Pulmonary artery endothelial cell (primary cell): ENCODE measurements at regions not wholly inside any gene's neighbourhood (a gene's known extent, or its start where the extent isn't known, plus 50 kb on each side); places are given as distances from the start of the nearest gene placed in this dataset.
"Not testable (repeated sequence)": the region's sequence is repeated elsewhere in the genome, so short reads cannot be mapped to it uniquely, and the experiment has no call there.

Source experiments
- DNase-seq: peaks from one replicate; pipeline ENCODE4 v3.0.0-alpha.2; 2011; ENCODE audit warnings: low read depth, low spot score

DNA sequence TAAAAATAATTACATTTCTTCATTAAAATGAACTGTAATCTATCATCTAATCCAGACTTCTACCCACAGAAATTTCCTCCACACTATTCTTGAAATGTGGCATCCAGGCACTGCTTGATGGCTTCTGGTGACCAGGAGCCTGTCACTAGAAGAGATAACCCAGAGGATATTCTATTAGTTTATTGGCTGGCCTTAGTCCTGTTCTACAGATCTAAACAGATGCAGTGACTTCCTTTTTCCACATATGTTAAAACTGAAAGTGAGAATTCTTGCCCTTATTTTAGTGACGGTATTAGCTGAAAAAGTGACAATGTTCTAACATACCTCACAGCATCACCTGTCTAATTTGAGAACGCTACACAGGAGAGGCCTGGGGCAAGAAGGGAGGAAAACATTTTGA is 775.4 kb downstream of the TSN start:
- DNase-seq = no peak

DNA sequence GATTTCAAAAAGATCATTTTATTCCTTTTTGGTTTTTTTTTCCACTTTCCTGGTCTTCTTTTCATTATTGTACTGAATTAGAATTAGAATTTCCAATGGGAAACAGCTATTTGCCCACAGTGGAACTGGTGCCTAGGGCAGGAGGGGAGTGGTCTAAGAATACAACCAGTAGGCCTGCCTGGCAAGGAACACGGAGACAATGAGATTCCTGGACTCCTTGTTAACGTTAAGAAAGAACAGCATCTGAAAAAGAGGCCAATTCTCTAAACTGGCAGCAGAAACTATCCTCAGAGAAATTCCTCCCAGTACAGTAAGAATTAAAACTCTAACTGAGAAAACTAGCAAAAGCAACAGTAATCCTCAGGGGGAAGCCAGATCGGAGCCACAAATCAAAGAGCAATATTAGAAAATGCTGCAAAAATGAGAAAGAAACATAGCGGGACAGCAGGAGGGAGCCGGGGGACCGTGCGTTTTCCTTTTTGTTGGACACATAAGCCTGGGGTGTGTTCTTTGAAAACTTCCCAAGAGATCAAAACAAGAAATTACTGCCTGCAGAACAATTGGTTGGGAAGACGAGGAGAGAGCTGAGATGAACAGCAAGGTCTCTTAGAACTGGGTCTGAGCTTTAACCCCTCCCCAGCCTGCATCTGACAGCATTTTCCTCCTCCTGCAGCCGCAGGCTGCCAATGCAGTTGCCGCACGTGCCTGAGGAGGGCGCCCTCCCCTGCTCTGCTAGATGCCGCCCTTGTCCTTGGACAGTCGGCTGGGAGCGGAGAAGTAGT is 776.0 kb downstream of the TSN start:
- no peak for DNase-seq

DNA sequence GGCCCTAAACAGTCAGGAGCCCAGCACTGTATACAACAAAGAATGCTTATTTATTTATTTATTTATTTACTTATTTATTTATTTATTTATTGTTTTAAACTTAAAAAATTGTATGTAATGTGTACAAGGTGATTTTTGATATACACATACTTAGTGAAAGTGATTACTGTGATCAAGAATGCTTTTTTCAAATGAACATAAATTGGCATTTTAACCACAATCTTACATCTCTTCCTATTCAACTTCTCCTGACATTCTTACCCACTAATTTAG is 776.6 kb downstream of the TSN start:
- no peak for DNase-seq

DNA sequence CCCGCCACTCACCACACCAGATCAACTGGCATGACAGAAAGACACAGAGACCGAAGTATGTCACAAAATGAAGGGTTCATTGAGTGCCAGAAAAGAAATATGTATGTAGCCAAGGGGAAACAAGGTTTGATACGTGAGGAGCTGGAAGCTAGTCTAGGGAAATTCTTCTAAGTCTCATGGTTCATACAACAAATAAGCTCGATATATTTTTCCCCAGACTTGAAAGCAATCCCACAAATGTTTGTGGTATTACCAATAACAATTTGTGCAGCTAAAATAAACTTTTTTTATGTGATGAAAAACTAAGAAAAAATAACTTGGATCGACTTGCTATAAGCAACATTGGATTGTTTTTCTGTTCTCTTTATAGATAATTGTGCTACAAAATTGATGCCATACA is 777.0 kb downstream of the TSN start:
- DNase-seq = no peak

DNA sequence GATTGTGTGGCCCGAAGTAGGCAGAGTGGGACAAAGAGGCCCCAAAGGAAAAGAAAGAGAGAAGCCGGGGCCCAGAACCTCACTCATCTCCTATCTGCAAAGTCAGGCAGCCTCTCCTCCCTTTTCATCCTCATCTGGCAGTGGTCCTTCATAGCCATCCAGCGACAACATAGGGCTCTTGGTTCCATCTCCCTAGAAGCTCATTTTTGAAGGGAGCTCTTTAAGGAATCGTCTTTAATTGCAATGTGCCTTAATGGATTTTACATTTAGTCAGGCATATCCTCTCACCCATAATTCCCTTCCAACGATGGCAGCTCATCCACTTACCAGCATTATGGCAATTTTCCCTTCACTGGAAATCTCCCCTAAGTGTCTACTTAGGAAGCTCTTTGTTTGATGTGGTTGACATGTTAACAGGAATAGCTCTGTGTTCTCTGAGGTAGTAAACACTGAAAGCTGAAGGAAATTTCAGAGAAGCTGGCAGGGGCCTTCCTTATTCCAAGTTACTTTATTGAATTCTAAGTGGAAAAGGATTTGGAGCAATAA is 780.6 kb downstream of the TSN start:
- DNase-seq = no peak

DNA sequence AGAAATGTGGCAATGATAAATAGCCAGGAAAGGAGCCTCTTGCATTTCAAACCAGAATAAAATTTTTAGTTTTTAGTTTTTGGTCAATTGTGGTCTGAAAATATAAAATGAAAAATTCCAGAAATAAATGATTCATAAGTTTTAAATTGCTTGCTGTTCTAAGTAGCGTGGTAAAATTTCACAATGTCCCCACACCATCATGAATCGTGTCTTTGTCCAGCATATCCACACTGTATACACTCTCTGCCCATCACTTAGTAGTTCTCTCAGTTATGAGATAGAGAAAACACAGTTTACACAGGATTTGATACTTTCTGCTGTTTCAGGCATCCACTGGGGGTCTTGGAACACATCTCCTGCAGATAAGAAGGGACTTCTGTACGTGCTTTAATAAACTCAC is 783.9 kb downstream of the TSN start:
- no peak for DNase-seq

DNA sequence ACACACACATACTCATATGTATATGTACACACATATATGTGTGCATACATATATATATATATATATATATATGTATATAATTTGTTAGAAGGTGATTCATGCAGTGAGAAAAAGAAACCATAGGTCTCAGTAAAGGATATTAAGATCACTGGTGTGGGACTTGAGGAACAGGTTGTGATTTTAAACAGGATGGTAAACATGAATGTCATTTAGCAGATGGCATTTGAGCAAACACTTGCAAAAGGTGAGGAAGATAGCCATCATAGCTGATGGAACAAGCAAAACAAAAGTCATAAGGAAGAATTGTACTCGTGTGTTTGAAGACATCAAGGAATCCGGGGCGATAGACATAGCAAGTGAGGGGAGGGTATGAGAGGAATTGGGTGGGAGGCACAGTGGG is 784.5 kb downstream of the TSN start:
- DNase-seq = no peak

DNA sequence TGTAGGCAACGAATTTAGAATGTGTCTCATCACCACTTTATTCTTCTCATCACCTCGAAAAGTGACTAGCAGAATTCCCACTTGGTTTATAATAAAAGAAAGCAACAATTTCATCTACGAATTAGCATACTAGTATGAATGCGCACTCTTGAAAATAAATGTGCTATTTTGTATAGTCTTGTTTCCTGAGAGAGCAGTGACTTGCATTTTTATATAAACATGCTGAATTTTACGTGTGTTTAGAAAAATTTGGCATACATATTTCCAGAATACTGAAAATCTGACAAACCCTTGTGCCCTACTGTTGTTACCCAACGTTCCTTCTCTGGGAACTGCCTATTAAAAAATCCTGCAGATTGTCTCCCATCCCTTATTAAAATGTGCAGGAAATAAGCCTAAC is 786.8 kb downstream of the TSN start:
- DNase-seq = no peak

DNA sequence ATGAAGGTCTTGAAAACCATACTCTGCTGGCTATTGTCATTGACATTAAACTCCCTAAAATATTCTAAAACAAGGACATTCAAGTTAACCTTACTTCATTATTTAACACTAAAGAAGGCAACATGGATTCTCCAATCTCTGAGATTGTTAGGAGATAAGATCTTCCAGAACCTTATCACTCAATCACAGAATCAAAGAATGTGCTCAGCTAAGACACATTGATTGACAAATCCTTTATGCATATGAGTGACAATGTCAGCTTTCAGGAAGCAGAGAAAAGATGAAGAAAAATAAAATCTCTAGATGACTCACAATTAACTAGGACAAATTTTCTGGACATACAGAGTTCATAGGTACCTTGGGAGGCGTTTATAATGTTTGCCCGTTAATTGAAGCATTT is 787.2 kb downstream of the TSN start:
- no peak for DNase-seq

DNA sequence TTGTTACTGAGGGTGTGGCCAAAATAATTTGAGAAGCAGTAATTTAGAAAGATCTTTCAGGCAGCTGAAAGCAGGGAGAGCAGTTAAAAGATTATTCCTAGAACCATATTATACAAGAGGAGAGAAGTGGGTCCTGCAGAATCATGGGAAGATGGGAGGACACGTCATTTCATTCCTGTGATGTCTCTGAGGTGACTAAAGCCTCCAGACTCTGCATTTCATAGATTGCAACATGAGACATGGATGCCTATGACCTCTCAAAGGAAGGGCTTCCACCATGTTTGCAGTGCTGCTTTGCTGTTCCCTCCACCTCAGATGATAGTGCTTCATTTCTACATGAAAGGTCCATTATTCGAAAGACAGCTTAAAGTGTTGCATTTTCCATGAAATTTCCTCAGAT is 788.4 kb downstream of the TSN start:
- no peak for DNase-seq

DNA sequence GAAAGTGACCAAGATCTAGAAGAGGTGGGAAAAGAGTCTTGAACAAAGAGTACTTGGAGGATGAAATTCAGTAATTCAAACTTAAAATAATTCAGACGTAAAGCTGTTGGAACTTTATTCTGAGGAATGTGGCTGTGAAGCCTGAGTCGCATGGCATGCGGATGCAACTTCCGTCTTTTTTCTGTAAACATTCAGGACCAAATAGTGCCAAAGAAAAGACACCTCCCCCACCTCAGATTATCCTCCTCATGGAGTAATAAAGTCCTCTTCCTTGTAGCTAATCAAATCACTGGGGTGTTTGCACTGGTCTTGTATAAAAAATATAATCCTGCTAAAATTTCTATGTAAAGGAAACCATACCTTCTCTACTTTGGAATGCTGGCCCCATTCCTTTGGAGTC is 790.4 kb downstream of the TSN start:
- no peak for DNase-seq

DNA sequence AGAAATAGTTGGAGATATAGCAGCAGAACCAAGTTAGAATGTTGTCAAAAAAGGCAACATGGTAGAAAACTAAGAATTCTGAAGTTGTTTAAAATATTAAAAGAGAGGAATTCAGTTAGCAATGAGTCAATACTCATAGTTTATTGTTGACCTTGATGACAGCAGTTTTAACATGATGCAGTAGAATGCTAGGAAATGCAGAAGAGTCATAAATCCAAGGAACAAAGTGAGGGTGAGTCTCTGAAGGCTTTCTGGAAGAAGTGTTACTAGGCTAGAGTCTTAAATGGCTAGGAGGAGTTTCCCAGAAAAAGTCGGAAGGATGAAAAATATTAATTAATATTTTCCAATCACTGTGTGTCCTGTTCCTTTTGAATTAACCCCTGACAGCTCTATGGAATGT is 807.3 kb downstream of the TSN start:
- DNase-seq = no peak

DNA sequence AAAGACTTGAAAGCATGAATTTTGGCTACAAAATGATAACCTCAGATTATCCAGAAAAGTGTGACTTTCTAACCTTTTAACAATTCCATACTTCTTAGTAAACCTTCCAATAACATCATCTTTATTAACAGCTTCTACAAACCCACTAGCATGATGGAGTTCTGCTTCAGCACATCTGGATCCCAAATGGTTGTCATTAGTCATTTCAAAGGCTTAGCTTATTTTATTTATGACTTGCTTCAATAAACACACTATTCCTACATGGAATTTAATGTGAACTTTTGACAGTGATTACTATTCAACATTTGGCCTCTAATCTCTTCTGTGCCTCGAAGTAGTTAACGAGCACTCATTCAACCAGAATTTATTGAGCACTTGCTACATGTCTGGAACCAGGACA is 808.3 kb downstream of the TSN start:
- no peak for DNase-seq

DNA sequence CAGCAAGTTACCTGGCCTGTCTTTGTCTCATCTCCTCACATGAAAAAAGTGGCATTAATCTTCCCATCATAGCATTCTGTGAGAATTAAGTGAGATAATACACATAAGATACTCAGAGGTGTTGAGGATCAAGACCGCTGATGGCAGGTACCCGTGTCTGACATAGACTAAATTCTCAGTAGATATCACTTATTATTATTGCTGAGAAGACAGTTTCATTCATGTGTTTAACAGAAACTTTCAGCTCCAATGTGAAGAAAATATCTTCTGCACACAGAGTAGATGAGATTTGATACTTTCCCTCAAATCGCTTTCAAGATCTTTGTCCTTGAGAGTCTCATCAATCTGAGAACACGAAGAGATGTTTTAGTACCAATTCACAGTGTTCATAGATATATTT is 809.4 kb downstream of the TSN start:
- DNase-seq = no peak

DNA sequence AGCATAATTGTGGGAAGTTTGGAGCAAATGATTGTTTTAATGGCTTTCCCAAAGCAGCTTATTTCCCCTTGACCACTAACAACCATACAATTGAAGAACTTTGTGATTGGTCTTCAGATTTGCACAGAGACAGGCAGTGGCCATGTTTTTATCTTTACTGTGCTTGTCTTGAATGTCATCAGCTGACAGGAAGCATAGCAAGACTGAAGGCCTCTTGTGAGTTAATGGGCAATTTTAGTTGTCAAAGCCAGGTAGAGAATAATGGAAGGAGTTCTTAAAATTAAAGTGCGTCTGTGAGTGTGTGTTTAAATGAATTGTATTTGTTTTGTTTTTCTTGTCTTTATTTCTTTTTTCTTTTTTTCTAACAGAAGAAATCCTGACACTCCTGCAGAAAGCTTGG is 809.9 kb downstream of the TSN start:
- no peak for DNase-seq

DNA sequence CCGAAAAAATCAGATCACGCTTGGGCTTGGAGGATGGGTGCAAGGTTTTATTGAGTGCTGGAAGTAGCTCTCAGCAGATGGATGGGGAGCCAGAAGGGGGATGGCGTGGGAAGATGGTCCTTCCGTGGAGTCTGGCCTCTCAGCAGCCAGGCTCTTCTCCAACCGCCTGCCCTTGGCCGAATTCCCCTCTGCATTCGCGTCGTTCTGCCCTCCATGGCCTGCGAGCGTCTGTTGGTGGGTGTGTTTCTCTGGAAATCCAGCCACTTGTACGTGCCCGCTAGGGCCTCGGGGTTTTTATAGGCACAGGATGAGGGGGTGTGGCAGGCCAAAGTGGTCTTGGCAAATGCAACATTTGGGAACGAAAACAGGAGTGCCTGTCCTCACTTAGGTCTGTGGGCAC is 815.2 kb downstream of the TSN start:
- DNase-seq = no peak

DNA sequence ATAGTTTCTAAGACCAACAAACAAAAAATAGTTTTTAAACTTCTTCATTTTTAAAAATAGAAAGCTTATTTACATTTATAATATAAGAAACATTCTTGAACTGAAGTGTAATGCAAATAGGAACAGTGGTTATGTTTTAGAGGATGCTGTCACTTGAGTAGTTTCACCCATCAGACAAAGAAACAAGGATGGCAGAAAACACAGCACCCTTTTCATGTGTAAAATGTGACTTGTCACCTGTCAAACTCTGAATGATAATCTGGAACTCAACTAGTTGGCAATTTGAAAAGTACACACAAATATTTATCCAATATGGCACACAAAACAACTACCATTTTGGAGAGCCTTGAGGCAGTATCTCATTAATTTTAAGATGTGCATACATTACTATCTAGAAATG is 816.0 kb downstream of the TSN start:
- not testable (repeated sequence) for DNase-seq

DNA sequence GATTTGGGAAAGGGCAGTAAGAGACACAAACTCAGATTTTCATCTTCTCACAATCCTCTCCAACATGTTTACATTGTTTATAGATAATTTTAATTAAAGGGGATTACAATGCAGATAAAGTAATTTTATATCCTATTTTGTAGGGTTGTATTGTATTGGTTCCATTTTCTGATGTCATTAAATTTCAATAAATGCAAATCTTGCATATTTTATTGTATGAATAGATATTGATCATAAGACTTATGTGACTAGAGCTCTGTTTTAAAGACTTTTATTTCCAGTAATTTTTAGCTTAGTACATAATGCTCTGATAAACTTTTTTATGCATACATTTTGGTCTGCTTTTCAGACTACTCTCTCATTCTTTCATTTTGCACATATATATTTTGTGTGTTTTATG is 819.6 kb downstream of the TSN start:
- DNase-seq = no peak

DNA sequence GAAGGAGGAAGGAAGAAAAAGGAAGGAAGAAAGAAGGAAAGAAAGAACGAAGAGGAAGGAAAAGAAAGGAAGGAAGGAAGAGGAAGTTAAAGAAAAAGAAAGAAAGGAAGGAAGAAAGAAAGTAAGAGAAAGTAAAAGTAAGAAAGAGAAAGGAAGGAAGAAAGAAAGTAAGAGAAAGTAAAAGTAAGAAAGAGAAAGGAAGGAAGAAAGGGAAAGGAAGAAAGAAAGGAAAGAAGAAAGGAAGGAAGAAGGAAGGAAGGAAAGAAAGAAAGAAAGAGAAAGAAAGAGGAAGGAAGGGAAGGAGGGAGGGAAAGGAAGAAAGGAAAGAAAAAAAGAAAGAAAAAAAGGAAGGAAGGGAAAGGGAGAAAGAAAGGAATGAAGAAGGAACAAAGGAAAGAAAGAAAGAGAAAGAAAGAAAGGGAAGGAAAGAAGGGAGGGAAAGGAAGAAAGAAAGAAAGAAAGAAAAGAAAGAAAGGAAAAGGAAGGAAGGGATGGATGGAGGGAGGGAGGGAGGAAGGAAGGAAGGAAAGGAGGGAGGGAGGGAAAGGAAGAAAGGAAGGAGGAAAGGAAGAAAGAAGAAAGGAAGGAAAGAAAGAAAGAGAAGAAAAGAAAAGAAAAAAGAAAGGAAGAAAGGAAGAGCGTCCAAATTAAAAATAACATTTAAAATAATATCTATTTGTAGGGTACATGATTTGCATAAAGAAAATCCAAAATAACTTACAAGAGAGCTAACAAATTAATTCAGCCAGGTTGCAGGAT is 827.9 kb downstream of the TSN start:
- DNase-seq = no peak

DNA sequence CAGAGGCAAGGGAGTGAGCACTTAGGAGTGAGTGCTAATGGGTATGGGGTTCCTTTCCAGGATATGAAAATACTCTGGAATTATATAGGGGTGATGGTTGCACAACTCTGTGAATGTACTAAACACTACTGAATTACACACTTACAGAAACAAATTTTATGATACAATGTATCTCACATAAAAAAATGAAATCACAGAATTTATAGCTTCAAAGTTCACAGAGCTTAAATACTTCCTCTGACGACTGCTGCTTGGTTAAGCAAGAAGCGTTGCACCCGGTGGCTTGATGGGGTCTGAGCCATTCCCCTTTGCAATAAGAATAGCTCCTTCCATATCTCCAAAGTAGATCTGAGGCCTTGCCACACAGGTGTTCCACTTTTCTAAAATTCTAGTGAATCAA is 835.1 kb downstream of the TSN start:
- DNase-seq = no peak

DNA sequence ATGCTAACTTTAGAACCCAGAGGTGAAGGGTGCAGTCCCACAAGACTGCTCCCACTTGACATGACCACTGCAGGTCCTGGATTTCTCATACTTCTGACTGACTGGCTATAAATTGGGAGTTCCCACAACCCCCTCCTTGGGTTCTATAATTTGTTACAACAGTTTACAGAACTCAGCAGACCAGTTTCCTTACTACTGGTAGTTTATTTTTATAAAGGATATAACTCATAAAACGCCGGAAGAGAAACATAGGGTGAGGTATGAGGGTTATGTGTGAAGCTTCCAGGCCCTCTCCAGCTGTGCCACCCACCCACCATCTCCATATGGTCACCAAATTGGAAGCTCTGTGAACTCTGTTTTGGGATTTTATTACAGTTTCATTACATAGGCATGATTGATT is 839.6 kb downstream of the TSN start:
- no peak for DNase-seq

DNA sequence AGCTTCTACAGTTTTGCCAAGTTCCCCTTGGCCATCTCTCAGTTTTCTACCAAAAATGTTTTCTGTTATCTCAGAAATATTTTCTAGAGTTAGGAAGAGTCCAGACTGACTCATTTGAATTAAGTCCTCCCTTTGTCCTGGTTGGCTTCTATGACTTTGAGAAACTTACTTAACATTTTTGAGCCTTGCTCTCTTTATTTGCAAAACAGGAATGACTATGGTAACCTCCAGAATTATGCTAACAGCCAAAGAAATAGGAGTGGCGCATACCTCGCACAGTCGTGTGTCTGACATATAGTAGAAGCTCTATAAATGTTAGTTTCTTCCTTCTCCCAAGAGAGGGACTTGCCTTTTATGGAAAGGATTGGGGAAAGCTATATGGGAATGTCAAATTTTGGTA is 841.1 kb downstream of the TSN start:
- no peak for DNase-seq

DNA sequence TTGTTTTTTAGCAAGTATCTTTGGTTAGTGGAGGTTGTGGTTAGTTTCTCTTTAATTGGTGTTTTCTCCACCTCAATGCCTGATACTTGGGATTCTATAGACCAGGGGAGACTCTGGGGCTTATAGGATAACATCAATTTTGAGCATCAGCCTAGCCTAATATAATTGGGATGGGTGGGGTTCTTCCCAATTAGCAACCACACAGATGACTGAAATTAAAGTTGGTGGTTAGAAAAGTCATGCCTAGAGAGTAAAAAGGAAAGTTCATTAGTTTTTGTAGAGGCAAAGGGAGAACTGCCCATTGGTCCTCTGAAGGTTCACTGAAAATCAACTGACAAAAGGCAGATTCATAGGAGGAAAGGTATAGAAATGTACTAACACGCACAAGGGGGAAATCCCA is 843.3 kb downstream of the TSN start:
- no peak for DNase-seq
